Choroid plexus epithelial cell (primary cell): ENCODE measurements at regions not wholly inside any gene's neighbourhood (a gene's known extent, or its start where the extent isn't known, plus 50 kb on each side); places are given as distances from the start of the nearest gene placed in this dataset.
"Not testable (repeated sequence)": the region's sequence is repeated elsewhere in the genome, so short reads cannot be mapped to it uniquely, and the experiment has no call there.

Experiments used
- DNase-seq: peaks from one replicate; pipeline ENCODE4 v3.0.0-alpha.2; 2010; ENCODE audit warnings: low read depth
- H3K4me3 ChIP-seq: 2 replicates; pipeline ENCODE4 v1.5.1; 2011; ENCODE audit warnings: low read depth, mild to moderate bottlenecking, control low read depth, low read length, moderate library complexity
- CTCF ChIP-seq: conservative IDR thresholded peaks from 2 replicates; pipeline ENCODE4 v1.5.1; 2011; ENCODE audit warnings: low read depth, mild to moderate bottlenecking, control low read depth, inconsistent platforms, low read length, moderate library complexity

DNA sequence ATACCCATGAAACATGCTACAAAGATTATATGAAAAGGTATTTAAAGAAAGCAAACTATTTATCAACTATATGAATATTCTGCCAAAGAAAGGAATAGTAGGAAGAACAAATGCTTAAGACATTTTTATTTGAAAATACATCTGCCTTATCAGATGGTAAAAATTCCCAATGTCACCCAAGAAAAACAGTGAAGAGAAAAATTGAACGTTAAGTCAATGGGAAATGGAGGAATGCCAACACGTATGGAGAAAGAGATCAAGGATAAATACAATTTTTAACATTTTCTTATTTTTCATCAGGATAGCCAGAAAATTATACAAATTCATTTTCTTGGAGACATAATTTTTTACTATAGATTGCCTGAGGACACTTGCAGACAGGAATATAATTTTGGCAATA, 394.2 kb downstream of the ZEB2 start:
- no peak for DNase-seq
- H3K4me3 ChIP-seq, result no peak overlapping the region
- TF ChIP-seq CTCF, result no peak

- H3K4me3 ChIP-seq, result no peak overlapping the region
- TF ChIP-seq CTCF, result no peak
- no peak for DNase-seq
Measured at GRCh38 chr2:144124882-144125281, 395.0 kb downstream of the ZEB2 start.

DNA sequence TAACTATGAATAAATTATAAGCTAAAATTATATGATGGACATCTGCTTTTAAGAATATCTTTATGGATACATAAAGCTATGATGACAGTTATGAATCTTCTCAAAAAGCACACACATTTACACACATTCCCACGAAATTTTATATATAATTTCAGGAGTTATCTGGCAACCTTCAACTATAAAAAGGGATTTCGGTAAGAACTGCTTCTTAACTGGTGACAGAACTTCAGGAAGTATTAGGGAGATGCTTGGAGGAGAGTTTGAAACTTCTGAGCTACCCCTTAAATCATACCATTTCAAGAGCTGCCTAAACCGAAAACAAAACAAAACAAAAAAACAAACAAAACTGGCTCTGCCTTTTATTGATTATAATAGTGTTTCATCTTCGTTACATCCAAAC, 399.4 kb downstream of the ZEB2 start:
- TF ChIP-seq CTCF, result no peak
- DNase-seq, result no peak
- H3K4me3 ChIP-seq, result no peak overlapping the region

DNA sequence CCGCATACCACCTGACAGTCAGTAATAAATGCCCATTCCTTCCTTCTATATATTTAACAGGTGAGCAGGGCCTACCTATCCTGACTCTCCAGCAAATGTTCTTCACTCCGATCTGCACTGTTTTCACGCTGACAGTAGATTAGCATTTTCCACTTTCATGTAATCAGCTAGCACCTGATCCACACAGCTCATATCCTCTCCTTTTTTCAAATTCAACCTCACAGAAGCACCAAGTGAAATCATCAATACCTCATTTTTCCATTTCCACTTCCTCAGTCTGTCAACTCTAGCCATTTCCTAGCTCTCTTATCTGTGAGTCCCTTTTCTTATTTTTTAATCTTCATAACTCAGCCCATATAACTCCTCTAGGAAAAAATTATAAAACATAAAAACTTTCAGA, 402.8 kb downstream of the ZEB2 start:
- no peak overlapping the region for H3K4me3 ChIP-seq
- no peak for DNase-seq
- no peak for TF ChIP-seq CTCF

GRCh38 chr2:144115739-144116291, 404.1 kb downstream of the ZEB2 start:
- no peak overlapping the region for H3K4me3 ChIP-seq
- no peak for TF ChIP-seq CTCF
- no peak for DNase-seq

DNA sequence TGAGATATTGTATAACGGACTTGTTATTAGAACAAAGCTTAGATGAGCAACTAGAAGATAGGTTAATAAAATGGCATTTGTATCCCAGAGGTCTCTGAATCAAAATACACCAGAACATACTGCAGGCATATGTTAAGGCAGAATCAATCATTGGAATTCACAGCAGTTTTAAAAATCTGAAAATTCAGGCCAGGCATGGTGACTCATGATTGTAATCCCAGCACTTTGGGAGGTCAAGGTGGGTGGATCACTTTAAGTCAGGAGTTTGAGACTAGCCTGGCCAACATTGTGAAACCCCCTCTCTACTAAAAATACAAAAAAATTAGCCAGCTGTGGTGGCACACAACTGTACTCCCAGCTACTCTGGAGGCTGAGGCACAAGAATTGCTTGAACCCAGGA, 405.2 kb downstream of the ZEB2 start:
- TF ChIP-seq CTCF, result no peak
- peak; percentile 37 for DNase-seq
- H3K4me3 ChIP-seq, result no peak overlapping the region

GRCh38 chr2:144111437-144111836, 408.5 kb downstream of the ZEB2 start:
- no peak overlapping the region for H3K4me3 ChIP-seq
- TF ChIP-seq CTCF, result no peak
- peak; percentile 92 for DNase-seq

DNA sequence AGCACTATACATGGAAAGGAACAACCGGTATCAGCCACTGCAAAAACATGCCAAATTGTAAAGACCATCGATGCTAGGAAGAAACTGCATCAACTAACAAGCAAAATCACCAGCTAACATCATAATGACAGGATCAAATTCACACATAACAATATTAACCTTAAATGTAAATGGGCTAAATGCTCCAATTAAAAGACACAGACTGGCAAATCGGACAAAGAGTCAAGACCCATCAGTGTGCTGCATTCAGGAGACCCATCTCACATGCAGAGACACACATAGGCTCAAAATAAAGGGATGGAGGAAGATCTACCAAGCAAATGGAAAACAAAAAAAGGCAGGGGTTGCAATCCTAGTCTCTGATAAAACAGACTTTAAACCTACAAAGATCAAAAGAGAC, 413.8 kb downstream of the ZEB2 start:
- H3K4me3 ChIP-seq, DNase-seq: not testable (repeated sequence)
